NB4 (cell line): ENCODE measurements at regions not wholly inside any gene's neighbourhood (a gene's known extent, or its start where the extent isn't known, plus 50 kb on each side); places are given as distances from the start of the nearest gene placed in this dataset.

ENCODE experiments used
- CTCF ChIP-seq: IDR thresholded peaks from one replicate; pipeline ENCODE4 v1.5.1; 2012; ENCODE audit warnings: low read depth, low read length
- MAX ChIP-seq: IDR thresholded peaks from 2 replicates; pipeline ENCODE4 v1.6.1; 2011; ENCODE audit warnings: low read depth, low read length
- MYC ChIP-seq: IDR thresholded peaks from 2 replicates; pipeline ENCODE4 v1.6.1; 2011; ENCODE audit warnings: low read depth, low read length
- POLR2A ChIP-seq: IDR thresholded peaks from 2 replicates; pipeline ENCODE4 v1.6.1; 2011; ENCODE audit warnings: mild to moderate bottlenecking; ENCODE audit not compliant: insufficient read length; ENCODE audit errors: extremely low read depth

DNA sequence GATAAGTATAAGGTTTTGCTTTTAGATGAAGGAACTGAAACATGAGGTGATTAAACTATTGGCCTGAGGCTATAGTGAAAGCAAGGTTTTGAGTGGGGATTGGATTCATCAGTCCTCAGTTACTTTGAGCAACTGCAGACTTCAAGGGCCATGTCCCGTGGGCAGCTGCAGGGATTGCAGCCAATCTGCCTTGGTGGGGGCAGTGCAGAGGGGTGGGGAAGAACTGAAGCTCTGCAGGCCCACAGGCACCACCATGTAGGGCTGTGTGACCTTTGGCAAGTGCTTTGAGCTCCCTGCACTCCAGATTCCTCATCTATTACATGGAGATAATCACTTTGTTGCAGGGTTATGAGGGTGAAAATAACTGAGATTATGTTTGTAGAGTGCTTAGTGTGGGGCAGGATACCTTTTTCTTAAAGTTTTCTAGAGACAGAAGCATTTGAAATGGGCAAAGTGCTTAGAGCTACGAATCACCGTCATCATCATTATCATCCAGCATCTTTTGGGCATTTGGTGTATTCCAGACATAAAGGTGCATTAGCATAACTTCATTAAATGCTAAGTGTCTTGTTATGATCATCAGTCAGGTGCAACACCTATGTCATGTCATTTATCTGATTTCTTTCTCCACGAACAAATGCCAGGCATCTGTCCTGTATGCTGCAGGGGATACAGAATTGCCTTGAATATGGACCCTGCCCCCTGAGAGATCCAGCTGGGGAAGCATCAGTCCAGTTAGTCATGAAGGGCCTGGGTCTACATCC is 72.1 kb upstream of the TENM4 start:
- no peak for TF ChIP-seq POLR2A
- no peak for TF ChIP-seq CTCF
- no peak for TF ChIP-seq MAX
- TF ChIP-seq MYC, result no peak
